Muscle layer of duodenum (tissue), 2 donors: ENCODE measurements at regions not wholly inside any gene's neighbourhood (a gene's known extent, or its start where the extent isn't known, plus 50 kb on each side); places are given as distances from the start of the nearest gene placed in this dataset.
"Not testable (repeated sequence)": the region's sequence is repeated elsewhere in the genome, so short reads cannot be mapped to it uniquely, and the experiment has no call there.

Source experiments
- H3K27ac ChIP-seq: one replicate; pipeline ENCODE4 v1.7.0; 2013; ENCODE audit warnings: mild to moderate bottlenecking, low read length
- H3K27me3 ChIP-seq: one replicate; pipeline ENCODE4 v1.7.0; 2013; ENCODE audit warnings: low read depth, mild to moderate bottlenecking, control low read depth, low read length
- H3K36me3 ChIP-seq, 2 donors: one replicate each; pipeline ENCODE4 v1.7.0; 2013; ENCODE audit warnings: low read length in 2 of 2, control low read depth in 1 of 2, mild to moderate bottlenecking in 1 of 2; ENCODE audit not compliant: insufficient read depth in 2 of 2, control insufficient read depth in 1 of 2
- H3K4me1 ChIP-seq, 2 donors: one replicate each; pipeline ENCODE4 v1.7.0; 2013; ENCODE audit warnings: low read length in 2 of 2, mild to moderate bottlenecking in 2 of 2, control low read depth in 1 of 2, moderate library complexity in 1 of 2; ENCODE audit not compliant: insufficient read depth in 2 of 2, control insufficient read depth in 1 of 2
- H3K4me3 ChIP-seq, 2 donors: one replicate each; pipeline ENCODE4 v1.7.0; 2013; ENCODE audit warnings: low read length in 2 of 2, low read depth in 1 of 2, mild to moderate bottlenecking in 1 of 2
- H3K9me3 ChIP-seq, 2 donors: one replicate each; pipeline ENCODE4 v1.7.0; 2013; ENCODE audit warnings: low read length in 2 of 2, control low read depth in 1 of 2, mild to moderate bottlenecking in 1 of 2; ENCODE audit not compliant: control insufficient read depth in 1 of 2
- donor health status: healthy.

GRCh38 chr5:67577424-67577823 is 380.8 kb upstream of the CD180 start:
- Histone ChIP-seq H3K9me3 (peaks cover 0 to 5% of the 10 kb centered on the region in 2 donors), H3K36me3 (no peaks in the 10 kb centered on the region), H3K4me3 (no peak overlapping the region), H3K27me3 (no peaks in the 10 kb centered on the region), H3K4me1 (no peaks in the 10 kb centered on the region), H3K27ac (no peak overlapping the region)

- Histone ChIP-seq H3K27me3 (no peaks in the 10 kb centered on the region), H3K27ac (no peak overlapping the region), H3K4me1 (no peaks in the 10 kb centered on the region), H3K4me3 (no peak overlapping the region), H3K9me3 (peaks cover 0 to 5% of the 10 kb centered on the region in 2 donors), H3K36me3 (no peaks in the 10 kb centered on the region)
Measured at GRCh38 chr5:67576112-67576511, 379.5 kb upstream of the CD180 start.

GRCh38 chr5:67575087-67575486 is 378.5 kb upstream of the CD180 start:
- Histone ChIP-seq H3K9me3 (peaks cover 0 to 5% of the 10 kb centered on the region in 2 donors), H3K4me3 (no peak overlapping the region), H3K36me3 (no peaks in the 10 kb centered on the region), H3K27ac (no peak overlapping the region), H3K4me1 (no peaks in the 10 kb centered on the region), H3K27me3 (no peaks in the 10 kb centered on the region)

- peaks cover 0 to 5% of the 10 kb centered on the region in 2 donors for H3K4me1 ChIP-seq
- H3K36me3 ChIP-seq: no peaks in the 10 kb centered on the region
- no peak overlapping the region for H3K27ac ChIP-seq
- H3K27me3 ChIP-seq: no peaks in the 10 kb centered on the region
- H3K9me3 ChIP-seq: peaks cover 6 to 8% of the 10 kb centered on the region in 2 donors
- no peak overlapping the region for H3K4me3 ChIP-seq
Measured at GRCh38 chr5:67561151-67561932, 364.7 kb upstream of the CD180 start.

- peaks cover 0 to 9% of the 10 kb centered on the region in 2 donors for H3K4me1 ChIP-seq
- H3K4me3 ChIP-seq: no peak overlapping the region
- H3K9me3 ChIP-seq: no peaks in the 10 kb centered on the region
- H3K36me3 ChIP-seq: no peaks in the 10 kb centered on the region
- H3K27me3 ChIP-seq: no peaks in the 10 kb centered on the region
- H3K27ac ChIP-seq: no peak overlapping the region
Measured at GRCh38 chr5:67552773-67553172, 356.2 kb upstream of the CD180 start.

- Histone ChIP-seq H3K9me3 (no peaks in the 10 kb centered on the region), H3K4me1 (peaks cover 0 to 9% of the 10 kb centered on the region in 2 donors), H3K27me3 (no peaks in the 10 kb centered on the region), H3K4me3 (no peak overlapping the region), H3K36me3 (no peaks in the 10 kb centered on the region), H3K27ac (no peak overlapping the region)
Measured at GRCh38 chr5:67549947-67550346, 353.3 kb upstream of the CD180 start.

GRCh38 chr5:67549296-67549618 is 352.7 kb upstream of the CD180 start:
- H3K27ac ChIP-seq: no peak overlapping the region
- no peaks in the 10 kb centered on the region for H3K9me3 ChIP-seq
- H3K36me3 ChIP-seq: no peaks in the 10 kb centered on the region
- no peak overlapping the region for H3K4me3 ChIP-seq
- H3K4me1 ChIP-seq: peaks cover 0 to 9% of the 10 kb centered on the region in 2 donors
- H3K27me3 ChIP-seq: no peaks in the 10 kb centered on the region

- H3K4me1 ChIP-seq: peaks cover 0 to 14% of the 10 kb centered on the region in 2 donors
- H3K36me3 ChIP-seq: no peaks in the 10 kb centered on the region
- no peak overlapping the region for H3K4me3 ChIP-seq
- no peaks in the 10 kb centered on the region for H3K27me3 ChIP-seq
- H3K27ac ChIP-seq: no peak overlapping the region
- no peaks in the 10 kb centered on the region for H3K9me3 ChIP-seq
Measured at GRCh38 chr5:67548520-67549295, 352.1 kb upstream of the CD180 start.

- peaks cover 0 to 17% of the 10 kb centered on the region in 2 donors for H3K4me1 ChIP-seq
- H3K4me3 ChIP-seq: no peak overlapping the region
- no peaks in the 10 kb centered on the region for H3K9me3 ChIP-seq
- H3K36me3 ChIP-seq: no peaks in the 10 kb centered on the region
- H3K27me3 ChIP-seq: no peaks in the 10 kb centered on the region
- no peak overlapping the region for H3K27ac ChIP-seq
Measured at GRCh38 chr5:67547682-67548081, 351.1 kb upstream of the CD180 start.

GRCh38 chr5:67544942-67545341 is 348.3 kb upstream of the CD180 start:
- H3K36me3 ChIP-seq, H3K27ac ChIP-seq, H3K27me3 ChIP-seq, H3K4me3 ChIP-seq, H3K9me3 ChIP-seq: not testable (repeated sequence)
- H3K4me1 ChIP-seq: peaks cover 0 to 17% of the 10 kb centered on the region in 2 donors

GRCh38 chr5:67543720-67544270 is 347.2 kb upstream of the CD180 start:
- H3K27ac ChIP-seq: no peak overlapping the region
- peaks cover 0 to 16% of the 10 kb centered on the region in 2 donors for H3K4me1 ChIP-seq
- no peaks in the 10 kb centered on the region for H3K36me3 ChIP-seq
- H3K27me3 ChIP-seq: no peaks in the 10 kb centered on the region
- H3K4me3 ChIP-seq: no peak overlapping the region
- no peaks in the 10 kb centered on the region for H3K9me3 ChIP-seq
